SIG-M5 treated with dmso at 0.1 percent for 504 hours (cell line): ENCODE measurements at regions not wholly inside any gene's neighbourhood (a gene's known extent, or its start where the extent isn't known, plus 50 kb on each side); places are given as distances from the start of the nearest gene placed in this dataset.
"Not testable (repeated sequence)": the region's sequence is repeated elsewhere in the genome, so short reads cannot be mapped to it uniquely, and the experiment has no call there.

Source experiments
- DNase-seq: peaks from one replicate; lab custom pipeline; 2025; ENCODE audit not compliant: unreplicated experiment; lab: John Stamatoyannopoulos, UW

- no peak for DNase-seq
Observed at GRCh38 chr9:6105738-6106137, 90.3 kb upstream of the RANBP6 start.

DNA sequence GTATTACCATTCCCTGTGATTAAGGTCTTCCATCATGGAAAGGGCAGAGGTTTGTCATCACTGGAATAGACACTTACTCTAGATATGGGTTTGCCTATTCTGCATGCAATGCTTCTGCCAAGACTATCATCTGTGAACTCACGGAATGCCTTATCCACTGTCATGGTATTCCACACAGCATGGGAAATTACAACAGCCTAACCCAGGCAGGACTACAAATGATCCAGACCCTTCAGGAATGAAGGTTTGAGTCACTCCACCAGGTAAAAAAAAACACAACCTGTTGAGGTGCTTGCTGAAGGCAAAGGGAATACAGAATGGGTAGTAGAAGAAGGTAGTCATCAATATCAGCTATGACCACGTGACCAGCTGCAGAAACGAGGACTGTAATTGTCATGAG, 89.0 kb upstream of the RANBP6 start:
- DNase-seq, result not testable (repeated sequence)

GRCh38 chr9:6103911-6104310, 88.5 kb upstream of the RANBP6 start:
- not testable (repeated sequence) for DNase-seq

- not testable (repeated sequence) for DNase-seq
Observed at GRCh38 chr9:6102336-6102987, 87.0 kb upstream of the RANBP6 start.

DNA sequence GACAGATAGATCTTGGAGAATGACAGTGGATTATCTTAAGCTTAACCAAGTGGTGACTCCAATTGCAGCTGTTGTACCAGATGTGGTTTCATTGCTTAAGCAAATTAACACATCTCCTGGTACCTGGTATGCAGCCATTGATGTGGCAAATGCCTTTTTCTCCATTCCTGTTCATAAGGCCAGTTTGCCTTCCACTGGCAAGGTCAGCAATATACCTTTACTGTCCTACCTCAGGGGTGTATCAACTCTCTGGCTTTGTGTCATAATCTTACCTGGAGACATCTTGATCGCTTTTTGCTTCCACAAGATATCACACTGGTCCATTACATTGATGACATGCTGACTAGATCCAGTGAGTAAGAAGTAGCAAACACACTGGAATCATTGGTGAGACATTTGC, 86.3 kb upstream of the RANBP6 start:
- DNase-seq, result not testable (repeated sequence)

GRCh38 chr9:6099346-6099745, 83.9 kb upstream of the RANBP6 start:
- not testable (repeated sequence) for DNase-seq

GRCh38 chr9:6098431-6098830, 83.0 kb upstream of the RANBP6 start:
- no peak for DNase-seq

DNA sequence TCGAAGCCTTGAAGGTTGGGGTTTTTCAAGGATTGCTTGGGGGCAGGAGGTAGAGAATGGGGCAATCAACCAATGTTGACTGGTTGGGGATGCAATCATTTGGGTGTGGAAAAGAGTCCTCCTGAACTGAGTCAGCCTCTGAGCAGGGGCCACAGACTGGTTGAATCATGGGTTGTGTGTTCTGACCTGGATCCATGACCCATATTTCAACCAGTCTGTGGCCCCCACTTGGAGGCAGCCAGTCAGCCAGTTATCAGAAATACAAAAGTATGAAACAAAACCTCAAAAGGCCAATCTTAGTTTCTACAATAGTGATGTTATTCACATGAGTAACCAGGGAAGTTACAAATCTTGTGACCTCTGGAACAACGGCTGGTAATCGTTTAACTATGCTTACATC, 81.4 kb upstream of the RANBP6 start:
- DNase-seq, result no peak

DNA sequence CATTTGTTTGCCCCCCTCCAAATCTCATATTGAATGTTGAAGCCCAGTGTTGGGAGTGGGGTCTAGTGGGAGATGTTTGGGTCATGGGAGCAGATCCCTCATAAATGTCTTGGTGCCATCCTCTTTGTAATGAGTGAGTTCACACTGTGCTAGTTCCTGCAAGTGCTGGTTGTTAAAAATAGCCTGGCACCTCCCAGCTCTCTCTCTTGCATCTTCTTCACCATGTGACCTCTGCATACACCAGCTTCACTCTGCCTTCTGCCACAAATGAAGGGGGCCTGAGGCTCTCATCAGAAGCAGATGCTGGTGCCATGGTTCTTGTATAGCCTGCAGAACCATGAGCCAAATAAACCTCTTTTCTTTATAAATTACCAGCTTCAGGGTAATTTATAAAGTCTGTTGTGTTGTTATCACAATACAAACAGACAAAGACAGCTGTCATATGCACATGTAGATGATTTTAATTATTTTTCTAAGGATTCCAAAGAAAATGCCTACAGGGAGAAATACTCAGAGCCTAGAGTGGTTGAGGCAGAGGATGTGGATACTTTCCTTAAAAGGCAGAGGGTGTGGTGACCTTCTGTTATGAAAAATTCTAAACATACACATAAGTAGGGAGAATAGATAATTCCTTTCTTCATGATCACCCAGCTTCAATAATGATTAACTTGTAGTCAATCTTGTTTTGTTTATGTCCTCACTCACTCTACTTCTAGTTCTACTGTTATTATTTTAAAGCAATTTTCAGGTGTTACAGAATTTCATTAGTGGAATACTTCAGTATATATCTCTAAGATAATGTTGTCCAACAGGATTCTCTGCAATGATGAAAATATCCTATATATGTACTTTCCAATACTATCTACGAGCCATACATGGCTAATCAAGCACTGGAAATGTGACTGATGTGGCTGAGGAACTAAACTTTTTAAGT, 75.1 kb upstream of the RANBP6 start:
- DNase-seq, result no peak

DNA sequence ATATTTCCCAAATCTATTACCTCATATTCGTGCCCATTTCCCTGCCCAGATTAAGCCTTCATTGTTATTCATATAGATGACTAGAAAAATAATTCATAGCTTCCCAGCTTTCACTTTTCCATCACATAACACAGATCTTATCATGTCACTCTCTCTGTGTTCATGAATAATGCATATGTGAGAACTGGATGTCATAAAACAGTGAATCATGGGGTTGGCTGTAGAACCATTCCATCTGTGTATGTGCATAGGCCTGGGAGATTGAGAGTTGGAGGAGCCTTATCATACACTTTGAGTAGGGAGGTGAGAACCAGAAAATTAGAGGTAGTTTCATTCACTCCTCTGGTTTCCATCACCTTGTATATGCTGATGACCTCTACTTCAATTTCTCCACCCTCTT, 73.9 kb upstream of the RANBP6 start:
- no peak for DNase-seq

DNA sequence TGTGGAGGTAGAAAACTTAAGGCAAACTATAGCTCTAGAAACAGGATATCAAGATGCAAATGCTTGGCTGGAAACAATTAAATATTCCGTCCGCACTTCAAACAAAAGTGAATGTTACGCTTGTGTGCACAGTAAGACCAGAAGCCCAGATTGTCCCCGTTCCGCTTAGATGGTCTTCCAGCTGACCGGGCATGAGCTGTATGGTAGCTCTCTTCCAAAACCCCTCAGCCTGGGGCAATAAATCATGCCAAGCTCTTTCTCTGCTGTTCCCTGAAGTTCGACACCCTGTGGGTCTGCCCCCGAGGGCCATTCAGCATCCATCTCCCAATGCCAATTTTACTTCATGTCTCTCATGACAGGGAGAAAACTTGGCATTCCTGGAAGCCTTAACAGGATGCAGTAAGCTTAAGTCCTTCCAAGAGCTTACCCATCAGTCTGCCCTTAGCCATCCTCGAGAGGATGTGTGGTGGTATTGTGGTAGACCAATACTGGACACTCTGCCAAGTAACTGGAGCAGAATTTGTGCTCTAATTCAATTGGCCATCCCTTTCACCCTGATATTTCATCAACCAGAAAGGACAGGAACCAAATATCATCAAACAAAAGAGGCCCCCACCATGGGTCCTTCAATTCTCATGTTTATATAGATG, 70.7 kb upstream of the RANBP6 start:
- DNase-seq, result no peak

DNA sequence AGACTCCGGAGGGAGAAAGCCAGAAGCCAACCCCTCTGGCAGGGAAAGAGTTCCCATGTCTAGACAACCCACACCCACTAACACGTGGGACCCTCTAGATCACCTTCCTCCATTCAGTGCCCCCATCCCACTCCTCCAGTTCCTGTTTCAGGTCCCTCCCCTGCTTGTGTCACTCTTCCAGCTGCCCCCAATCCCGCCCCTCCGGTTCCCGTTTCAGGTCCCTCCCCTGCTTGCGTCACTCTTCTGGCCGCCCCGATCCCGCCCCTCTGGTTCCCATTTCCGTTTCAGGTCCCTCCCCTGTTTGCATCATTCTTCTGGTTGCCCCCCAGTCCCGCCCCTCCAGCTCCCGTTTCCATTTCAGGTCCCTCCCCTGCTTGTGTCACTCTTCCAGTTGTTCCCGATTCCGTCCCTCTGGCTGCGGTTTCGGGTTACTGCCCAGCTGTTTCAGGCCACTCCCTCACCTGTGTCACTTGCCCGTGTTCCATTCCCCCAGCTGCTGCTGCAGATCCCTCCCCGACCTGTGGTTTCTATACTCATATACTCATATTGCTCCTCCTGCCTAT, 64.8 kb upstream of the RANBP6 start:
- peak; percentile 93 for DNase-seq

DNA sequence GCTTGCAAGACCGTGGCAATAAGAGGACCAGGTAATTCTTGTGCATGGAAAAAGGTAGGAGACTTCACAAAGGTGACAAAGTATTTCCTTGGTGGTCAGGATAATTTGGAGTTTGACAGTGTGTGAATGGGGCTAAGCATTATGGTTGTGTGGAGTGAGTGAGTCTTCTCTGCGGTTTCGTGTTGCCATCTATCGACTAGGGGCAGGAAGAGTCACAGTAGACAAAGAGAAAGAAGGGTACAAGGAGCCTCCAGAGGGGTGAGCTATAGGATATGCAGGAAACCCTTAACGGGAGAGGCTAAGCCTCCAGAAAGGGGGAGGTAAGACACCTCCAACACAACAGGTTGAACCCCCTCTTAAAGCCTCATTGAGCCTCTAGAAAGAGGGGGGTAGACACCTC, 64.0 kb upstream of the RANBP6 start:
- DNase-seq, result no peak

GRCh38 chr9:6078382-6079105, 63.1 kb upstream of the RANBP6 start:
- no peak for DNase-seq

DNA sequence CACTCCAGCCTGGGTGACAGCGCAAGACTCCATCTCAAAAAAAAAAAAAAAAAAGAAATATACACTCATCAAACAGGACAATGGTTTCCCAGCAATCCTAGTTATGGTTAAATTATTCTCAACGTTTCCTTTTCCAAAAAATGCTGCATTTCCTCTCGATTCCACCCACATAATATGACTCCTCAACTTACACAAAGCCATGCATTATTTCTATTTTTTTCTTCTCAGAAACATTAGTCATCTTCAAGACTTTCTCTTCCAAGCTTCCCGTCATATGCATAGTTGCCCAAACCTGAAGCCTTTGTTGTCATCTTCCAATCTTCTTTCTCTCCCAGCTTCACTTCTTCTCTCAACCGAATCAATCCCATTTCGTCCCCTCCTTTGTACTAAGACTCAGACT, 61.4 kb upstream of the RANBP6 start:
- DNase-seq, result no peak

GRCh38 chr9:6073731-6074130, 58.3 kb upstream of the RANBP6 start:
- DNase-seq, result no peak

GRCh38 chr9:6072865-6073264, 57.4 kb upstream of the RANBP6 start:
- DNase-seq, result no peak

DNA sequence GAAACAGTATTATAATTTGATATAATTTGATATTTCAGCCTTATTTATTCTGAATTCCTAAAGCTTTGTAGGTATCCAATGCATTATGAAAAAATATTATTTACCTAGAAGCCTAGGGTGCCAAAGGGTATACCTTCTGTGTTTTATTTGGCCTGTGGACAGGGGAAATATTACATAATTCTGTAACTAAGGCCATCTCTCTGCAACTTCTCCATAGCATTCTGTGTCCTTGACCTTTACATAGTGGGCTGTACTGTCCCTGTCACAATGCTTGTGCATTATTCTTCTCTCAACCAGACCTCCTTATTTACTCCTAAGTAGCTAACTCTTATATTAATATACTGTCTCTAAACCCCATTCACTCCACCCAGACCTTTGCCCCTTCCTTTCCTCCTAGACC, 57.0 kb upstream of the RANBP6 start:
- DNase-seq, result no peak

GRCh38 chr9:6068983-6069382, 53.6 kb upstream of the RANBP6 start:
- peak; percentile 74 for DNase-seq

- DNase-seq, result no peak
Observed at GRCh38 chr9:6067426-6067825, 52.0 kb upstream of the RANBP6 start.
